ENCODE measurements at regions not wholly inside any gene's neighbourhood (a gene's known extent, or its start where the extent isn't known, plus 50 kb on each side); places are given as distances from the start of the nearest gene placed in this dataset.

DNA sequence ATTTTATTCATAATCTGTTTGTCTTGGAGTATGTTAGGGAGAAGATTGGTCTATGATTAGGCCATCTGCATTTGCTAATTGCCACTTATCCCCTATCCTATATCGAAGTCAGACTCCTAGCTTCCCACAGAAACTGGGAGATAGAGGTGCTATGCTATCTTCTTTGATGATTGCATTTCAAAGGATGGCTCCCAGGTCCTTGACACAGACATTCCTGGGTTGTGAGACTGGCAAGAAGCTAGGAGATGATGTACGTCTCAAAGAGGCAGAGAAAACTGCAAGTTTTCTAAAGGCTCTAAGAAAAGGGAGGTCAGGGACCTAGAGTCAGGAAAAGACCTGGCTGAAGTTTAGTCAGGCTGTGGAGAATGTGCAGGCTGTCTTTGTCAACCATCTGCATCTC is 1251.9 kb downstream of the PCDH17 start:
- TF ChIP-seq POLR2A (IDR thresholded peaks at IDR 0.05; ENCODE audit: low read depth, low read length) (no peak), TAF1 (IDR thresholded peaks at IDR 0.05; ENCODE audit: borderline replicate concordance, low read depth, low read length) (no peak), POLR2AphosphoS5 (IDR thresholded peaks at IDR 0.05; ENCODE audit: low read depth, low read length) (no peak)

Measured in GM12892 (cell line).